Myocyte (in vitro differentiated cells): ENCODE measurements at regions not wholly inside any gene's neighbourhood (a gene's known extent, or its start where the extent isn't known, plus 50 kb on each side); places are given as distances from the start of the nearest gene placed in this dataset.
A peak's percentile ranks its signal among the peaks of the same experiment; 100 is the strongest.
"Not testable (repeated sequence)": the region's sequence is repeated elsewhere in the genome, so short reads cannot be mapped to it uniquely, and the experiment has no call there.

Source experiments
- DNase-seq: peaks from one replicate; pipeline ENCODE4 v3.0.0-alpha.2; 2012; ENCODE audit warnings: low read depth

GRCh38 chr20:26134606-26135005 lies 438.0 kb upstream of the ZNF337 start:
- DNase-seq = no peak

DNA sequence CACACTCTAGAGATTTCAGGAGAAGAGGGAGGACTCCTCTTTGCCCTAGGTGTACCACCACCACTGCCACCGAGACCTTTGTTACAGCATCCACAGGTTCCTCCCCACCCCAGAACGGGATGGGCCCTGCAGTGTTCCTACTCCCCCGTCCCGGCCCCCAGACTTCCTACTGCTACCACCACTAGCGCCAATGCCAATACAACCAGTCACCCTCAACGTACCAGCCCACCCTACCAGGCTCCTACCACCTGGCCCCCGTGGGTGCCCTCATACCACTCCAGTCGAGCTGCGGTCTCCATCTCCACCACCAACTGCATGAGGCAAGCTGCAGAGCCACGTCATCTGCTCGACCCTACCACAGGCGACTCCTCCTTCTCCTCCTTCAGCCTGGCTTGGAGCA lies 437.1 kb upstream of the ZNF337 start:
- DNase-seq = not testable (repeated sequence)

DNA sequence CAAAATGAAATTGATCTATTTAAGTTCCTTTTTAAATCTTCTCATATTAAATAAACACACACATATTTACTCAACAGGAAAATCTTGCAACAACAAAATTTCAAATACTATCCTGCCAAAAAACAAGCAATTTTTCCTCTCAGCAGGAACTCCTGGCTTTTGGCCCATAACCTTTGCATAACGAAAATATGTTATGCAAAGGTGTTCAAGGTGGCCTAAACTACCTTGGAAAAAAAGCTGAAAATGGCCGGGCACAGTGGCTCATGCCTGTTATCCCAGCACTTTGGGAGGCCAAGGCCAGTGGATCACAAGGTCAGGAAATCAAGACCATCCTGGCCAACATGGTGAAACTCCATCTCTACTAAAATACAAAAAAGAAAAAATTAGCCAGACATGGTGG lies 424.3 kb upstream of the ZNF337 start:
- DNase-seq = not testable (repeated sequence)

- not testable (repeated sequence) for DNase-seq
Measured at GRCh38 chr20:26094498-26094897, 397.8 kb upstream of the ZNF337 start.

DNA sequence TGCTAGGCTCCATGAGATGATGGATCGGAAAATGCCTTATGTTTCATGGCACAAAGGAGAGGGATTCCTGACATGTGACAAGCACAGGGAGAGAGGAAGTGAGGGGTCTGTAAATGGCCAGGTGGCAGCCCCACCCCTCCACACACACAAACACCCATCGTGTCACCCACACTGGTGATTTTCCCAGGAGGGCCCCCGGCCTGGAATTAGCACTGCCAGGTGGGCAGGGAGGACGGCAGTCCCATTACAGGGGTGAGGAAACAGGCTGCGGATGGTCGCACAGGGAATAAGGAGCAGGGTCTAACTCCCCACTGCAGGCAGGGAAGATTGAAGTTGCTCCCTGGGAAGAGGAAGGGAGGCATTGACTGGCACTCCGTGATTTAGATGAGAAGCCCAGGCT lies 395.3 kb upstream of the ZNF337 start:
- not testable (repeated sequence) for DNase-seq

- not testable (repeated sequence) for DNase-seq
Measured at GRCh38 chr20:26086195-26086594, 389.5 kb upstream of the ZNF337 start.

GRCh38 chr20:26073972-26074371 lies 377.3 kb upstream of the ZNF337 start:
- DNase-seq = not testable (repeated sequence)

DNA sequence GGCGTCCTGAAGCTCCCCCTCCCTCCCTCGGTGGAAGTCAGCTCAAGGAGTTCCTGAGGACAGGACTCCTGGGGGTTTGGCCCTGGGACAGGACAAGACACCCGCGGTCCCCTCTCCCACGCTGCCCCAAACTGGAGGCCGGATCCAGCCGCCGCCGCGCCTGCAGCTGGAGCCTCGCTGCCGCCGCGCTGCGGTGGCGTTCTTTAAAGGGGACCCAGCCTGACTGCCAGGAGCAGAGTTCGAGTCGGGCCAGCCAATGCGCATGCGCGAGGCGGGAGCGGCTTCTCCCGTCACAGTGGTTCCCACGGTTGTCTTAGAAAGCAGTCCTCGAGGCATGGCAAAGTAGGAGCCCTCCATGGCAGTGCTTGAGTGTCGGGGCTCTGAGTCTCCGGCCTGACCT lies 362.7 kb upstream of the ZNF337 start:
- DNase-seq = not testable (repeated sequence)

DNA sequence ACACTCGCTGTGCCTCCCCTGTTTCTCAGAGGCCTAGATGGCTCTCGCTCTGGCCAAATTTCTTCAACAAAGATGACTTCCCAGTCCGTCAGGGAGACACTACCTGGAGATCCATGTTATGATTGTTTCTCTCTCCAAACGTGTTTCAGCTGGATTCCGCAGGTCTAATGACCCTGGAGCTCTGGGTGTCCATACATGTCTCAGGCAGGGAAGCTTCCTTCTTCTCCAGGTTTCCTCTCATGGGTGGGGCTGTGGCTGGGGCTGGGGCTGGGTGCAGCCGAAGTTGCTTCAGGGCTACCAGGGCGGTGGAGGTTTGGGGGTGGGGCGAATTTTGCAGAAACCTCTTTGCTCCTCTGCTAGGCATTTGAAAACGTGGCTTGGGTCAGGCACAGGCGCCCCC lies 361.8 kb upstream of the ZNF337 start:
- DNase-seq = not testable (repeated sequence)

DNA sequence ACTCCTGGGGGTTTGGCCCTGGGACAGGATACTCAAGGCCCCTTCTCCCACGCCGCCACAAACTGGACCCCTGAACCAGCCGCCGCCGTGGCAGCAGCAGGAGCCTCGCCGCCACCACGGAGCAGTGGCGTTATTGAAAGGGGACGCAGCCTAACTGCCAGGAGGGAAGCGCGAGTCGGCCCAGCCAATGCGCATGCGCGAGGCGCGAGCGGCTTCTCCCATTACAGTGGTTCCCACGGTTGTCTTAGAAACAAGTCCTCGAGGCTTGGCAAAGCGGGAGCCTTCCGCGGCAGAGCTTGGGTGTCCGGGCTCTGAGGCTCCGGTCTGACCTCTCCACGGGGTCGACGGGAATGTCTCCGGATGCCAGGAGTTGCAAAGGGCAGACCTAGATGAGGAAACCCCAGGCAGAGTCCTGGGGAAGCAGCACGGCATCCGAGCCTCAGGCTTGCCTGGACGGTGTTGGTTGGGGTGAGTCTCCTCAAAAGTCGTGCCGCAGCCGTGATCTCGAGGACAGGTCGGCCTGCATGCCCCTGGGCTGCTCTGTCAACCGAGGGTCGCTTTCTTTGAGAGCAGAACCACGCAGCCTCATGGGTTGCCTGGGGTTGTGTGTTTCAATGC lies 360.6 kb upstream of the ZNF337 start:
- DNase-seq = not testable (repeated sequence)

- not testable (repeated sequence) for DNase-seq
Measured at GRCh38 chr20:26025792-26026191, 329.1 kb upstream of the ZNF337 start.

DNA sequence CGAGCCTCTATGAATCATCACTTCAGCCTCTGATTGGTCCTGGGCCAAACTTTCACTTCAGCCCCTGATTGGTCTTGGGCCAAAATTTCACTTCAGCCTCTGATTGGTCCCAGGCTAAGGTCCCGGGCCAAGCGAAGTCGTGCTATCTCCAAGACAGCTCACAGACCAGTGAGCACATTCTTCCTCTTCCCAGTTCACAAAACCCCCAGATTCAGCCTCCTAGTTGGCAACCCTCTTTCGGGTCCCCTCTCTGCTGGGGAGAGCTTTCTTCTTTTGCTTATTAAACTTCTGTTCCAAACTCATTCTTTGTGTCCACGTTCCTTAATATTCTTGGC lies 314.3 kb upstream of the ZNF337 start:
- DNase-seq = not testable (repeated sequence)

GRCh38 chr20:26010224-26010941 lies 313.7 kb upstream of the ZNF337 start:
- DNase-seq = peak; percentile 24

- peak; percentile 93 for DNase-seq
Measured at GRCh38 chr20:26009402-26010223, 313.0 kb upstream of the ZNF337 start.

GRCh38 chr20:26008026-26008425 lies 311.4 kb upstream of the ZNF337 start:
- DNase-seq = not testable (repeated sequence)

GRCh38 chr20:26006164-26006563 lies 309.5 kb upstream of the ZNF337 start:
- not testable (repeated sequence) for DNase-seq

- not testable (repeated sequence) for DNase-seq
Measured at GRCh38 chr20:26003959-26004358, 307.3 kb upstream of the ZNF337 start.

DNA sequence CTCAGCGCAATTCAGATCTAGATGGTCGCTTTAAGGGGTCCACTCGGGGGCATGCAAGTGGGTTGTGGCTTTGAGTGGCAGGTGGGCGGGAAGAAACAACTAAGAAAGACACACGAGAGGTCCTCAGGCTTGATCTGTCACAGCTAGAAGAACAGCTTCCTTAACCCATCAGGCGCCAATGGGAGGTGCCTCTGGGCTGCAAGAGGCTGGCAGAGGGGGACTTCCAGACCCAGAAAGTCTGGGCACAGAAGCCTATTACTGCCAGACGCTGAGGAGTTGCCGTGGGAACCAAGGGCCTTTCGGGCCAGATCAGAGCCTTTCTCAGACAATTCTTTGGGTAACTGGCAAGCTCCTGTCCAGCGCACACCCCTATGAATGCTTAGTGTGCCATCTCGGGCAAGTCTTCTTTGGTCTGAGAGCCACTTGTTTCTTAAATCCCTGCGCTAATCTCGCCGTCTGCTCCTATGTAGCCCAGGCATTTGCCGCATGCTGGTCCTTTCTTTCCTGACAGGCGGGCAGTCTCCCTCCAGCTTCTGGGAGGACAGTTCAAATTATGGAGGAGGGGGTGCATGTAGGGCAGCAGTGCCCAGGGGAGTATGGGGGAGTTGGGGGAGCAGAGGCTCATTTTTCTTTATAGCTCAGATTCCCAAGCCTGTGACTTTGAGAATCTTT lies 300.9 kb upstream of the ZNF337 start:
- not testable (repeated sequence) for DNase-seq

GRCh38 chr20:25992146-25992545 lies 295.5 kb upstream of the ZNF337 start:
- DNase-seq = no peak

- no peak for DNase-seq
Measured at GRCh38 chr20:25991756-25992130, 295.1 kb upstream of the ZNF337 start.

DNA sequence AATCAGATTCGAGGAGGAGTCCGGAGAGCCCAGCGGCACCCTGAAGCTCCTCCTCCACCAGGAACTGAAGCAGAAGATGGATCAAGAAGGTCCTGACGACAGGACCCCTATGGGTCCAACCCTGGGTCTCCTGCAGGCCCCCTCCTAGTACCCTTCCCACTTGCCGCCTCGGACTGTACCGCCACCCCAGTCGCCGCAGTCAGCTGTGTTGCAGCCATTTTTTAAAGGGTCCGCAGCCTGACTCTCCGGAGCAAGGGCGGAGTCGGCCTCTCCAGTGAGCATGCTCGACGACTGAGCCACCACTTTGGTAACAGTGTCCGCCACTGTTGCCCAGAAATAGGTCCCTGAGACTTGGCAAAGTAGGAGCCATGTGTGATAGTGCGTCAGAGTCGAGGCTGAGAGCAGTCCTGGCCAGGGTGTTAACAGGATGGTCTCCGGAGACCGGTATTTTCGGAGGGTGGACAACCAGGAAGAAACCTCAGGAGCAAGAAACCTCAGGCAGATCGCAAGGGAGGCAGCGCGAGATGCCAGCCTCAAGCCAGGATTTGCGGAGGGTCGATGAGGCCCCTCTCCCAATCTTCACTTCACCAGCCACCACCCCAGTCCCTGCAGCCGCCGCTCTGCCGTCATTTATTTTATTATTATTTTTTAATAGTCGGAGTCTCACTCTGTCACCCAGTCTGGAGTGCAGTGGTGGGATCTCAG lies 294.6 kb upstream of the ZNF337 start:
- no peak for DNase-seq
